ENCODE measurements at regions not wholly inside any gene's neighbourhood (a gene's known extent, or its start where the extent isn't known, plus 50 kb on each side); places are given as distances from the start of the nearest gene placed in this dataset.

- intact Hi-C loops (cut with DNase I), result no loop called here
- ATAC-seq, result no peak
- no peak for DNase-seq
- Histone ChIP-seq H3K36me3 (replicated peaks in 1 of 2; ENCODE audit: insufficient read depth in 1 of 2, low read depth in 2 of 2) (no peaks in the 10 kb centered on the region), H3K27ac (no peak overlapping the region), H3K4me1 (no peaks in the 10 kb centered on the region), H3K4me3 (no peak overlapping the region), H3K9me3 (no peaks in the 10 kb centered on the region), H3K27me3 (no peaks in the 10 kb centered on the region)
- TF ChIP-seq, protein P1, sequence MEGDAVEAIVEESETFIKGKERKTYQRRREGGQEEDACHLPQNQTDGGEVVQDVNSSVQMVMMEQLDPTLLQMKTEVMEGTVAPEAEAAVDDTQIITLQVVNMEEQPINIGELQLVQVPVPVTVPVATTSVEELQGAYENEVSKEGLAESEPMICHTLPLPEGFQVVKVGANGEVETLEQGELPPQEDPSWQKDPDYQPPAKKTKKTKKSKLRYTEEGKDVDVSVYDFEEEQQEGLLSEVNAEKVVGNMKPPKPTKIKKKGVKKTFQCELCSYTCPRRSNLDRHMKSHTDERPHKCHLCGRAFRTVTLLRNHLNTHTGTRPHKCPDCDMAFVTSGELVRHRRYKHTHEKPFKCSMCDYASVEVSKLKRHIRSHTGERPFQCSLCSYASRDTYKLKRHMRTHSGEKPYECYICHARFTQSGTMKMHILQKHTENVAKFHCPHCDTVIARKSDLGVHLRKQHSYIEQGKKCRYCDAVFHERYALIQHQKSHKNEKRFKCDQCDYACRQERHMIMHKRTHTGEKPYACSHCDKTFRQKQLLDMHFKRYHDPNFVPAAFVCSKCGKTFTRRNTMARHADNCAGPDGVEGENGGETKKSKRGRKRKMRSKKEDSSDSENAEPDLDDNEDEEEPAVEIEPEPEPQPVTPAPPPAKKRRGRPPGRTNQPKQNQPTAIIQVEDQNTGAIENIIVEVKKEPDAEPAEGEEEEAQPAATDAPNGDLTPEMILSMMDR (IDR thresholded peaks at IDR 0.05), result no peak
- TF ChIP-seq POLR2A (IDR thresholded peaks at IDR 0.05), result no peak
- 70 to 74% methylated on average over 7 of the region's 7 CpGs for WGBS, 2 donors
Observed at GRCh38 chr7:46197785-46198540, 276.9 kb upstream of the IGFBP3 start.

GRCh38 chr7:46195934-46196333, 274.9 kb upstream of the IGFBP3 start:
- H3K27ac ChIP-seq, result no peak overlapping the region
- no peaks in the 10 kb centered on the region for H3K4me1 ChIP-seq
- H3K27me3 ChIP-seq, result no peaks in the 10 kb centered on the region
- WGBS, 2 donors, result 75 to 80% methylated on average over 3 of the region's 3 CpGs
- intact Hi-C loops (cut with DNase I), result no loop called here
- TF ChIP-seq, protein P1 (IDR thresholded peaks at IDR 0.05), result no peak
- no peak for TF ChIP-seq POLR2A (IDR thresholded peaks at IDR 0.05)
- H3K9me3 ChIP-seq, result no peaks in the 10 kb centered on the region
- ATAC-seq (no peak), DNase-seq (no peak)
- no peak overlapping the region for H3K4me3 ChIP-seq
- no peaks in the 10 kb centered on the region for H3K36me3 ChIP-seq (replicated peaks in 1 of 2; ENCODE audit: insufficient read depth in 1 of 2, low read depth in 2 of 2)

DNA sequence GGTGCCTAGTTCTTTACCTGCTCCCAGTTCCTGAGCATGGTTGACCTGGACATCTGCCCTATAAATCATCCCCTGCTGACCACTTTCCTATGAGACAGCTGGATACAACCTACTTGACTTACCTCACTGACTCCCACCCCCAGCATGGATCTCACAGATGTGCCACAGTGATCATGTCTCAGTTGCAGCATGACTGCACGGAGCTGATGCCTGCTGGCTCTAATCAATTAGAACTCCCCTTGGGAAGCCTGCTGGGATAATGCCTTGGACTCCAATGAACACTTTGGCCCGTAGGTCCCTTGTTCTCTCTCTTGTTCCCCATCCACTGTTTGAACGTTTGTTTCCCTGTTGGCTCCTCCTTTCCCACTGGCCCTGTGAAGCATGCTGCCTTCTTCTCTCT, 271.2 kb upstream of the IGFBP3 start:
- Histone ChIP-seq H3K27ac (no peak overlapping the region), H3K27me3 (no peaks in the 10 kb centered on the region), H3K4me1 (no peaks in the 10 kb centered on the region), H3K36me3 (replicated peaks in 1 of 2; ENCODE audit: insufficient read depth in 1 of 2, low read depth in 2 of 2) (no peaks in the 10 kb centered on the region), H3K9me3 (no peaks in the 10 kb centered on the region), H3K4me3 (no peak overlapping the region)
- TF ChIP-seq, protein P1 (IDR thresholded peaks at IDR 0.05), result no peak
- no peak for TF ChIP-seq POLR2A (IDR thresholded peaks at IDR 0.05)
- intact Hi-C loops (cut with DNase I), result no loop called here
- DNase-seq (no peak), ATAC-seq (no peak)
- 31 to 73% methylated on average over 3 of the region's 3 CpGs for WGBS, 2 donors

DNA sequence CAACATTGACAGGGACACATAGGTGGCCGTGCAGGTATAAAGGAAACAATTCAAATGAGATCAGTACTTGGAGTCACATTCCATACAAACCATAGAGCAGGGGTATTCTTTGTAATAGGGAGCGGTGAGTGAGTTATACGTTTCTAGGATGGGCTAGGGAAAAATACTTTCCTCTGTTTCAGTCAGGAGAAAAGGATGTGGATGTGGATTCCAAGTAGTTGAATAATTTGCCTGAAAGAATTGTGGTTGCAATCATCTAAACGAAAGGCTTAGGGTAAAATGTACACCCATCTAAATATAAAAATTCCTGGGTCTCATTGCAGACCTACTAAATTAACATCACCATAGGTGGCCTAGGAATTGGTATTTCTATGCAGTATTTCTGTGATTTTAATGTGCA, 270.7 kb upstream of the IGFBP3 start:
- DNase-seq (no peak), ATAC-seq (no peak)
- intact Hi-C loops (cut with DNase I), result no loop called here
- Histone ChIP-seq H3K4me1 (no peaks in the 10 kb centered on the region), H3K36me3 (replicated peaks in 1 of 2; ENCODE audit: insufficient read depth in 1 of 2, low read depth in 2 of 2) (no peaks in the 10 kb centered on the region), H3K27ac (no peak overlapping the region), H3K9me3 (no peaks in the 10 kb centered on the region), H3K4me3 (no peak overlapping the region), H3K27me3 (no peaks in the 10 kb centered on the region)
- 68 to 80% methylated on average over 4 of the region's 4 CpGs for WGBS, 2 donors
- TF ChIP-seq, protein P1 (IDR thresholded peaks at IDR 0.05), result no peak
- no peak for TF ChIP-seq POLR2A (IDR thresholded peaks at IDR 0.05)

- Histone ChIP-seq H3K27me3 (no peaks in the 10 kb centered on the region), H3K36me3 (replicated peaks in 1 of 2; ENCODE audit: insufficient read depth in 1 of 2, low read depth in 2 of 2) (no peaks in the 10 kb centered on the region), H3K4me3 (no peak overlapping the region), H3K9me3 (no peaks in the 10 kb centered on the region), H3K4me1 (no peaks in the 10 kb centered on the region), H3K27ac (no peak overlapping the region)
- intact Hi-C loops (cut with DNase I), result no loop called here
- DNase-seq (no peak), ATAC-seq (no peak)
- 71 to 83% methylated on average over 3 of the region's 3 CpGs for WGBS, 2 donors
- no peak for TF ChIP-seq POLR2A (IDR thresholded peaks at IDR 0.05)
- TF ChIP-seq, protein P1 (IDR thresholded peaks at IDR 0.05), result no peak
Observed at GRCh38 chr7:46191296-46191695, 270.2 kb upstream of the IGFBP3 start.
